Activated B cell treated with CpG ODN at 0.5 μM for 24 hours (primary cell): ENCODE measurements at regions not wholly inside any gene's neighbourhood (a gene's known extent, or its start where the extent isn't known, plus 50 kb on each side); places are given as distances from the start of the nearest gene placed in this dataset.

ENCODE experiments used
- ATAC-seq: fragments of 200-7000 bp; cut with Tn5 transposase; one replicate; pipeline ENCODE4 v1.10.0; 2021; ENCODE audit warnings: low read depth, mild to moderate bottlenecking, moderate library complexity
- CTCF ChIA-PET: fragments of 350-600 bp; sonication (Branson Sonifier 250); formaldehyde crosslinking; loops from one replicate; lab custom pipeline; 2021; ENCODE audit warnings: antibody characterized with exemption; lab: Charles Lee
- POLR2A ChIA-PET: fragments of 350-600 bp; sonication (Branson Sonifier 250); formaldehyde crosslinking; loops from one replicate; lab custom pipeline; 2021; ENCODE audit warnings: antibody characterized with exemption; lab: Charles Lee
- DNase-seq: peaks from one replicate; pipeline ENCODE4 v3.0.0; 2022
- H3K27ac Mint-ChIP-seq: one replicate; pipeline ENCODE4 v1.8.0; 2020; ENCODE audit warnings: mixed read lengths
- H3K27me3 Mint-ChIP-seq: one replicate; pipeline ENCODE4 v1.8.0; 2021; ENCODE audit warnings: mixed read lengths
- H3K36me3 Mint-ChIP-seq: one replicate; pipeline ENCODE4 v1.8.0; 2021; ENCODE audit warnings: low read depth, mixed read lengths
- H3K4me1 Mint-ChIP-seq: one replicate; pipeline ENCODE4 v1.8.0; 2021; ENCODE audit warnings: mixed read lengths
- H3K4me3 Mint-ChIP-seq: one replicate; pipeline ENCODE4 v1.8.0; 2020; ENCODE audit warnings: mild to moderate bottlenecking, mixed read lengths
- H3K9me3 Mint-ChIP-seq: one replicate; pipeline ENCODE4 v1.8.0; 2020; ENCODE audit warnings: mixed read lengths
- intact Hi-C: fragments of 100-400 bp; cut with micrococcal nuclease; formaldehyde crosslinking; loops from one replicate; pipeline ENCODE4 v1.15.1; 2024
- TF ChIP-seq, protein P1 (sequence below): fragments of 200-600 bp; IDR thresholded peaks from one replicate; pipeline ENCODE4 v1.8.0; 2022; ENCODE audit warnings: antibody characterized with exemption, mild to moderate bottlenecking

GRCh38 chr11:80861193-80861592 lies 1420.4 kb upstream of the TENM4 start:
- Mint-ChIP-seq H3K27ac (no peak overlapping the region), H3K27me3 (no peaks in the 10 kb centered on the region), H3K4me3 (no peak overlapping the region), H3K4me1 (peaks cover 2% of the 10 kb centered on the region), H3K36me3 (no peaks in the 10 kb centered on the region), H3K9me3 (peaks cover 3% of the 10 kb centered on the region)
- ATAC-seq (no peak), DNase-seq (no peak)
- CTCF ChIA-PET = no interaction called here
- TF ChIP-seq, protein P1, sequence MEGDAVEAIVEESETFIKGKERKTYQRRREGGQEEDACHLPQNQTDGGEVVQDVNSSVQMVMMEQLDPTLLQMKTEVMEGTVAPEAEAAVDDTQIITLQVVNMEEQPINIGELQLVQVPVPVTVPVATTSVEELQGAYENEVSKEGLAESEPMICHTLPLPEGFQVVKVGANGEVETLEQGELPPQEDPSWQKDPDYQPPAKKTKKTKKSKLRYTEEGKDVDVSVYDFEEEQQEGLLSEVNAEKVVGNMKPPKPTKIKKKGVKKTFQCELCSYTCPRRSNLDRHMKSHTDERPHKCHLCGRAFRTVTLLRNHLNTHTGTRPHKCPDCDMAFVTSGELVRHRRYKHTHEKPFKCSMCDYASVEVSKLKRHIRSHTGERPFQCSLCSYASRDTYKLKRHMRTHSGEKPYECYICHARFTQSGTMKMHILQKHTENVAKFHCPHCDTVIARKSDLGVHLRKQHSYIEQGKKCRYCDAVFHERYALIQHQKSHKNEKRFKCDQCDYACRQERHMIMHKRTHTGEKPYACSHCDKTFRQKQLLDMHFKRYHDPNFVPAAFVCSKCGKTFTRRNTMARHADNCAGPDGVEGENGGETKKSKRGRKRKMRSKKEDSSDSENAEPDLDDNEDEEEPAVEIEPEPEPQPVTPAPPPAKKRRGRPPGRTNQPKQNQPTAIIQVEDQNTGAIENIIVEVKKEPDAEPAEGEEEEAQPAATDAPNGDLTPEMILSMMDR = no peak
- POLR2A ChIA-PET = no interaction called here
- intact Hi-C loops = no loop called here

- Mint-ChIP-seq H3K27me3 (no peaks in the 10 kb centered on the region), H3K27ac (no peak overlapping the region), H3K36me3 (no peaks in the 10 kb centered on the region), H3K4me3 (no peak overlapping the region), H3K9me3 (peaks cover 3% of the 10 kb centered on the region), H3K4me1 (peaks cover 2% of the 10 kb centered on the region)
- DNase-seq = no peak
- intact Hi-C loops = no loop called here
- CTCF ChIA-PET = no interaction called here
- POLR2A ChIA-PET = no interaction called here
- TF ChIP-seq, protein P1 = no peak
- no peak for ATAC-seq
Measured at GRCh38 chr11:80860632-80861031, 1419.8 kb upstream of the TENM4 start.

DNA sequence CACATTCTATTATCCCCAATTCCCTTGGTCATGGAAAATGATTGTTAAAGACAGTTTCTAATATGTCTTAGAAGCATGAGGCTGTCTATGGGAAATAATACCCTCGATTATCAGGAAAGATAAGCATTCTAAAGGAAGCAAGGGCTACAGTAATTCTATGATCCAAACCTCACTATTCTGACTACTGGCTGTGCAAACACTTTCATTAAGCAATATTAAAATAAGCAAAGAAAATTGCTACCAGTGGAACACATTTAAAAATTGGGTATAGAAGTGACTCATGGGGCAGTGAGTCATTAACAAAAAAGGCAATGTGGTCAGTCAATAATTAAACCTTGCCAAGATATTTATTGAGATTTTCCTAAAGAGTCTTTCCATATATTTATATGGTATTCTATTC lies 1415.2 kb upstream of the TENM4 start:
- CTCF ChIA-PET = no interaction called here
- H3K9me3 Mint-ChIP-seq = no peaks in the 10 kb centered on the region
- H3K36me3 Mint-ChIP-seq = no peaks in the 10 kb centered on the region
- no peaks in the 10 kb centered on the region for H3K4me1 Mint-ChIP-seq
- DNase-seq (no peak), ATAC-seq (no peak)
- H3K4me3 Mint-ChIP-seq = no peak overlapping the region
- no peaks in the 10 kb centered on the region for H3K27me3 Mint-ChIP-seq
- no peak overlapping the region for H3K27ac Mint-ChIP-seq
- intact Hi-C loops = no loop called here
- POLR2A ChIA-PET = no interaction called here
- TF ChIP-seq, protein P1 = no peak

GRCh38 chr11:80855426-80855825 lies 1414.6 kb upstream of the TENM4 start:
- Mint-ChIP-seq H3K4me1 (no peaks in the 10 kb centered on the region), H3K4me3 (no peak overlapping the region), H3K27ac (no peak overlapping the region), H3K9me3 (no peaks in the 10 kb centered on the region), H3K36me3 (no peaks in the 10 kb centered on the region), H3K27me3 (no peaks in the 10 kb centered on the region)
- intact Hi-C loops = no loop called here
- ATAC-seq = no peak
- TF ChIP-seq, protein P1 = no peak
- ChIA-PET POLR2A (no interaction called here), CTCF (no interaction called here)
- DNase-seq = no peak

DNA sequence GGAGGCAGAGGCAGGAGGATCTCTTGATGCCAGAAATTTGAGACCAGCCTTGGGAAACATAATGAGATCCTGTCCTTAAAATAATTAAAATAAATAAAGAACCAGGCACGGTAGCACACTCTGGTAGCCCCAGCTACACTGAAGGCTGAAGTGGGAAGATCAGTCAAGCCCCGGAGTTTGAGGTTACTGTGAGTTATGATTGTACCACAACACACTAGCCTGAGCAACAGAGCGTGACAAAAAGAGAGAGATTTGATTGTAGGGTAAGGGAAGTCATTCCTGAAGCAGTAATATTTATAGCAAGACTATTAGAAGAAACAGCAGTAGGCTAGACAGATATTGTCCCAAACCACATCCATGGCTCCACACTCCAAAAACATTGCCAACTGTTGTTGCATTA lies 1408.4 kb upstream of the TENM4 start:
- TF ChIP-seq, protein P1 = no peak
- no peak for ATAC-seq
- intact Hi-C loops = no loop called here
- ChIA-PET CTCF (no interaction called here), POLR2A (no interaction called here)
- H3K4me1 Mint-ChIP-seq = no peaks in the 10 kb centered on the region
- H3K36me3 Mint-ChIP-seq = no peaks in the 10 kb centered on the region
- H3K4me3 Mint-ChIP-seq = no peak overlapping the region
- no peaks in the 10 kb centered on the region for H3K9me3 Mint-ChIP-seq
- H3K27me3 Mint-ChIP-seq = no peaks in the 10 kb centered on the region
- DNase-seq = no peak
- no peak overlapping the region for H3K27ac Mint-ChIP-seq
